A549 (cell line): ENCODE measurements at regions not wholly inside any gene's neighbourhood (a gene's known extent, or its start where the extent isn't known, plus 50 kb on each side); places are given as distances from the start of the nearest gene placed in this dataset.

Source experiments
- ATAC-seq, 2 experiments: fragments of 200-7000 bp in 1 of 2; fragments of >200 bp in 1 of 2; cut with Nextera tagmentation in 1 of 2; cut with Tn5 transposase in 1 of 2; 3 replicates each; pipeline versions ENCODE4 v1.8.0 to v1.9.1; 2018 to 2020; ENCODE audit warnings: mild to moderate bottlenecking in 1 of 2, moderate library complexity in 1 of 2
- CTCF ChIA-PET: fragments of 300-600 bp; sonication (Branson Sonifier 250); formaldehyde crosslinking; extraction: SDS; loops from one replicate; lab custom pipeline; 2021; ENCODE audit warnings: antibody characterized with exemption, inconsistent platforms; lab: Yijun Ruan, JAX
- POLR2A ChIA-PET: fragments of 350-600 bp; formaldehyde crosslinking; extraction: SDS; loops from one replicate; lab custom pipeline; 2021; ENCODE audit warnings: antibody characterized with exemption, inconsistent platforms; lab: Yijun Ruan, JAX
- DNase-seq, 2 experiments: peaks; one replicate each; pipeline versions ENCODE4 v3.0.0 to v3.0.0-alpha.2; 2011 to 2016; ENCODE audit warnings: low read depth in 1 of 2, low spot score in 1 of 2
- FAIRE-seq: peaks from 2 replicates; lab custom pipeline; 2011; peaks lifted over from hg19 to GRCh38; lab: Jason Lieb, UNC
- H3K27ac ChIP-seq, 2 experiments: fragments of >200 bp; sonication (Bioruptor Twin); formaldehyde crosslinking; 3 replicates each; pipeline ENCODE4 v1.5.1; 2016 to 2017
- H3K4me1 ChIP-seq: fragments of >200 bp; sonication (Bioruptor Twin); formaldehyde crosslinking; 3 replicates; pipeline ENCODE4 v1.6.1; 2016
- H3K4me2 ChIP-seq: fragments of >200 bp; sonication (Bioruptor Twin); formaldehyde crosslinking; 3 replicates; pipeline ENCODE4 v1.6.1; 2016
- H3K4me3 ChIP-seq: fragments of >200 bp; sonication (Bioruptor Twin); formaldehyde crosslinking; 3 replicates; pipeline ENCODE4 v1.5.1; 2016
- H3K9me3 ChIP-seq: fragments of >200 bp; sonication (Bioruptor Twin); formaldehyde crosslinking; 3 replicates; pipeline ENCODE4 v1.6.1; 2016
- BHLHE40 ChIP-seq: IDR thresholded peaks from 2 replicates; pipeline ENCODE4 v1.6.1; 2012; ENCODE audit warnings: low read depth, low read length, inconsistent platforms
- CBX2 ChIP-seq: fragments of 200-600 bp; sonication (generic); IDR thresholded peaks from 2 replicates; pipeline ENCODE4 v1.6.1; 2016; ENCODE audit warnings: low read depth, mild to moderate bottlenecking, borderline replicate concordance
- CBX8 ChIP-seq: fragments of 200-600 bp; sonication (generic); IDR thresholded peaks from 2 replicates; pipeline ENCODE4 v1.6.1; 2016
- CHD4 ChIP-seq: fragments of 200-600 bp; sonication (generic); IDR thresholded peaks from 2 replicates; pipeline ENCODE4 v1.6.1; 2016; ENCODE audit warnings: antibody characterized with exemption, mild to moderate bottlenecking, borderline replicate concordance
- ESRRA ChIP-seq: fragments of 150-350 bp; IDR thresholded peaks from 2 replicates; pipeline ENCODE4 v1.6.1; 2014; ENCODE audit warnings: mild to moderate bottlenecking, low read length, borderline replicate concordance
- FOSL2 ChIP-seq, 2 experiments: fragments of 450-650 bp in 1 of 2; fragments of >200 bp in 1 of 2; sonication (Bioruptor Twin) in 1 of 2; formaldehyde crosslinking; IDR thresholded peaks; 2 replicates each; pipeline versions ENCODE4 v1.5.0 to v1.6.1; 2016 to 2020; ENCODE audit warnings: mild to moderate bottlenecking in 1 of 2, moderate library complexity in 1 of 2
- FOXS1 ChIP-seq: fragments of 250-450 bp; sonication (Bioruptor Pico); IDR thresholded peaks from 2 replicates; pipeline ENCODE4 v1.5.0; 2020; ENCODE audit warnings: mild to moderate bottlenecking, moderate library complexity
- HEYL ChIP-seq: fragments of 250-450 bp; sonication (Bioruptor Pico); IDR thresholded peaks from 2 replicates; pipeline ENCODE4 v1.8.0; 2021; ENCODE audit warnings: mild to moderate bottlenecking, moderate library complexity
- HOXA7 ChIP-seq: fragments of 250-450 bp; sonication (Bioruptor Pico); IDR thresholded peaks from 2 replicates; pipeline ENCODE4 v1.5.0; 2020; ENCODE audit warnings: mild to moderate bottlenecking, moderate library complexity
- KDM1A ChIP-seq: fragments of 200-600 bp; sonication (generic); IDR thresholded peaks from 2 replicates; pipeline ENCODE4 v1.6.1; 2016; ENCODE audit warnings: low read depth, mild to moderate bottlenecking
- NFE2L2 ChIP-seq: fragments of 150-350 bp; conservative IDR thresholded peaks from 2 replicates; pipeline ENCODE4 v1.6.1; 2014; ENCODE audit warnings: low read length
- PHF8 ChIP-seq: fragments of 200-600 bp; sonication (generic); IDR thresholded peaks from 2 replicates; pipeline ENCODE4 v1.6.1; 2016; ENCODE audit warnings: low read depth, mild to moderate bottlenecking, antibody characterized with exemption, moderate library complexity, borderline replicate concordance
- POLR2AphosphoS2 ChIP-seq: conservative IDR thresholded peaks from 2 replicates; pipeline ENCODE4 v1.6.1; 2012; ENCODE audit warnings: low read length, improper control_type of control experiment, inconsistent platforms
- RARB ChIP-seq: fragments of 250-450 bp; sonication (Bioruptor Pico); IDR thresholded peaks from 2 replicates; pipeline ENCODE4 v1.8.0; 2021; ENCODE audit warnings: mild to moderate bottlenecking, moderate library complexity
- RFX5 ChIP-seq: fragments of 450-650 bp; IDR thresholded peaks from 2 replicates; pipeline ENCODE4 v1.7.1; 2014; ENCODE audit warnings: antibody characterized with exemption, mild to moderate bottlenecking, moderate library complexity
- ZNF302 ChIP-seq: fragments of 250-450 bp; sonication (Bioruptor Pico); IDR thresholded peaks from 2 replicates; pipeline ENCODE4 v1.9.0; 2021; ENCODE audit warnings: inconsistent platforms, mild to moderate bottlenecking, moderate library complexity
- ZSCAN20 ChIP-seq: fragments of 250-450 bp; sonication (Bioruptor Pico); IDR thresholded peaks from 2 replicates; pipeline ENCODE4 v1.8.0; 2022; ENCODE audit warnings: mild to moderate bottlenecking, moderate library complexity
- WGBS: methylation state at CpG from one replicate; pipeline ENCODE4 v1.1.6; 2017; ENCODE audit errors: missing lambda C conversion rate; 5-methylcytosine and 5-hydroxymethylcytosine counted together
- TF ChIP-seq, protein P1 (sequence below): fragments of 200-600 bp; sonication (generic); IDR thresholded peaks from 2 replicates; pipeline ENCODE4 v1.6.1; 2016; ENCODE audit warnings: antibody characterized with exemption, mild to moderate bottlenecking, moderate library complexity
- TF ChIP-seq, protein P2 (sequence below): fragments of 250-450 bp; sonication (Bioruptor Pico); IDR thresholded peaks from 2 replicates; pipeline ENCODE4 v1.5.0; 2020; ENCODE audit warnings: low read depth, mild to moderate bottlenecking, moderate library complexity
- TF ChIP-seq, protein P3 (sequence below): fragments of 450-650 bp; IDR thresholded peaks from 2 replicates; pipeline ENCODE4 v1.6.1; 2014; ENCODE audit warnings: antibody characterized with exemption
- TF ChIP-seq, protein P4 (sequence below): IDR thresholded peaks from 2 replicates; pipeline ENCODE4 v1.6.1; 2012; ENCODE audit warnings: low read depth, borderline replicate concordance

DNA sequence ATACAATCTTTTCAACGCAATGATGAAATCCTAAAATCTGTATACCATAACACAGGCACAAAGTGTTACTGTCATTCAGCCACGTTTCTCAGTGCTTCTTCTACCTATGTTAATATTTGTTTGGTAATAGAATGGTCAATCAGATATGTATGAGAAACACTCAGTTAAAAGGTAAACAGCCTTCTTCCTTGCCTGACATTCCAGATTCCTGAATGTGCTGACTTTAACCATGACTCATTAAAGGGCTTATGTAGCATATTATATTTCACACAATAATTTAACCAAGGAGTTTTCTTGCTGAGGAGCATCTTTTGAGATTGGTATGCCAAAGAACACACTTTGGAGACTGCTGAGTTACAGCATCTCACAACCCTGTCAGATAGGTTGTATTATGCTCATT lies 187.6 kb downstream of the CETN3 start:
- peak; percentile 49 for FAIRE-seq
- no peak for DNase-seq
- CTCF ChIA-PET: no interaction called here
- Histone ChIP-seq H3K4me1 (no peaks in the 10 kb centered on the region), H3K27ac (no peak overlapping the region), H3K4me2 (no peak overlapping the region), H3K9me3 (no peaks in the 10 kb centered on the region), H3K4me3 (no peak overlapping the region)
- POLR2A ChIA-PET: no interaction called here
- ATAC-seq: no peak
- no peak for TF ChIP-seq NFE2L2
- TF ChIP-seq CHD4: no peak
- no peak for TF ChIP-seq CBX8
- no peak for TF ChIP-seq HOXA7
- TF ChIP-seq, protein P1, sequence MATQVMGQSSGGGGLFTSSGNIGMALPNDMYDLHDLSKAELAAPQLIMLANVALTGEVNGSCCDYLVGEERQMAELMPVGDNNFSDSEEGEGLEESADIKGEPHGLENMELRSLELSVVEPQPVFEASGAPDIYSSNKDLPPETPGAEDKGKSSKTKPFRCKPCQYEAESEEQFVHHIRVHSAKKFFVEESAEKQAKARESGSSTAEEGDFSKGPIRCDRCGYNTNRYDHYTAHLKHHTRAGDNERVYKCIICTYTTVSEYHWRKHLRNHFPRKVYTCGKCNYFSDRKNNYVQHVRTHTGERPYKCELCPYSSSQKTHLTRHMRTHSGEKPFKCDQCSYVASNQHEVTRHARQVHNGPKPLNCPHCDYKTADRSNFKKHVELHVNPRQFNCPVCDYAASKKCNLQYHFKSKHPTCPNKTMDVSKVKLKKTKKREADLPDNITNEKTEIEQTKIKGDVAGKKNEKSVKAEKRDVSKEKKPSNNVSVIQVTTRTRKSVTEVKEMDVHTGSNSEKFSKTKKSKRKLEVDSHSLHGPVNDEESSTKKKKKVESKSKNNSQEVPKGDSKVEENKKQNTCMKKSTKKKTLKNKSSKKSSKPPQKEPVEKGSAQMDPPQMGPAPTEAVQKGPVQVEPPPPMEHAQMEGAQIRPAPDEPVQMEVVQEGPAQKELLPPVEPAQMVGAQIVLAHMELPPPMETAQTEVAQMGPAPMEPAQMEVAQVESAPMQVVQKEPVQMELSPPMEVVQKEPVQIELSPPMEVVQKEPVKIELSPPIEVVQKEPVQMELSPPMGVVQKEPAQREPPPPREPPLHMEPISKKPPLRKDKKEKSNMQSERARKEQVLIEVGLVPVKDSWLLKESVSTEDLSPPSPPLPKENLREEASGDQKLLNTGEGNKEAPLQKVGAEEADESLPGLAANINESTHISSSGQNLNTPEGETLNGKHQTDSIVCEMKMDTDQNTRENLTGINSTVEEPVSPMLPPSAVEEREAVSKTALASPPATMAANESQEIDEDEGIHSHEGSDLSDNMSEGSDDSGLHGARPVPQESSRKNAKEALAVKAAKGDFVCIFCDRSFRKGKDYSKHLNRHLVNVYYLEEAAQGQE: no peak
- no peak for TF ChIP-seq ZSCAN20 (CRISPR knock-in tag)
- TF ChIP-seq FOSL2 (IDR thresholded peaks at IDR 0.05): no peak
- no peak for TF ChIP-seq FOSL2 (CRISPR knock-in tag; IDR thresholded peaks at IDR 0.05)
- 8% methylated on average over 2 of the region's 2 CpGs for WGBS

DNA sequence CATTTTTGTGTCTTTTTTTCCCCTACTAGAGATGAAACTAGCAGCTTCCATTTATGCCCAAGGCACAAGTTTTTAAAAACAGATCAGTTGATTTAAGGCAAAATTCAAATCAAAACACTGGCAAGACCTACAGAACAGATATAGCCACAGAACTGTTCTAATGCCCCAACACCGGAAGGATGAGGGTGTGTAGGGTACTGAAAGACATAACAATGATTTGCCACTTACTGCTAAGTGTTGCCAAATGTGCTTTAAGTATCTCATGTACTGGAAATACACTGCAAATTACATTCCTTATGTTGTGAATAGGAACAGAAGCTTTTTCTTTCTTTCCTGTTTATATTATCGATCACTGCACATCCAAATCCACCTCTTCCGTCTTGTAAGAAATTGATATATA lies 189.0 kb downstream of the CETN3 start:
- no peak for ATAC-seq
- H3K9me3 ChIP-seq: no peaks in the 10 kb centered on the region
- 25% methylated on average over 3 of the region's 3 CpGs for WGBS
- POLR2A ChIA-PET: no interaction called here
- no peak overlapping the region for H3K4me2 ChIP-seq
- no peaks in the 10 kb centered on the region for H3K4me1 ChIP-seq
- CTCF ChIA-PET: no interaction called here
- H3K27ac ChIP-seq: no peak overlapping the region
- DNase-seq: no peak
- H3K4me3 ChIP-seq: no peak overlapping the region
- TF ChIP-seq RFX5 (no peak), PHF8 (no peak), KDM1A (no peak), HEYL (CRISPR knock-in tag) (no peak), POLR2AphosphoS2 (no peak), ZSCAN20 (CRISPR knock-in tag) (no peak), ZNF302 (CRISPR knock-in tag) (no peak), FOXS1 (no peak), BHLHE40 (no peak), ESRRA (no peak), CBX2 (no peak), RARB (CRISPR knock-in tag) (no peak)
- TF ChIP-seq, protein P2, sequence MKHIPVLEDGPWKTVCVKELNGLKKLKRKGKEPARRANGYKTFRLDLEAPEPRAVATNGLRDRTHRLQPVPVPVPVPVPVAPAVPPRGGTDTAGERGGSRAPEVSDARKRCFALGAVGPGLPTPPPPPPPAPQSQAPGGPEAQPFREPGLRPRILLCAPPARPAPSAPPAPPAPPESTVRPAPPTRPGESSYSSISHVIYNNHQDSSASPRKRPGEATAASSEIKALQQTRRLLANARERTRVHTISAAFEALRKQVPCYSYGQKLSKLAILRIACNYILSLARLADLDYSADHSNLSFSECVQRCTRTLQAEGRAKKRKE (CRISPR knock-in tag): no peak
- TF ChIP-seq, protein P3, sequence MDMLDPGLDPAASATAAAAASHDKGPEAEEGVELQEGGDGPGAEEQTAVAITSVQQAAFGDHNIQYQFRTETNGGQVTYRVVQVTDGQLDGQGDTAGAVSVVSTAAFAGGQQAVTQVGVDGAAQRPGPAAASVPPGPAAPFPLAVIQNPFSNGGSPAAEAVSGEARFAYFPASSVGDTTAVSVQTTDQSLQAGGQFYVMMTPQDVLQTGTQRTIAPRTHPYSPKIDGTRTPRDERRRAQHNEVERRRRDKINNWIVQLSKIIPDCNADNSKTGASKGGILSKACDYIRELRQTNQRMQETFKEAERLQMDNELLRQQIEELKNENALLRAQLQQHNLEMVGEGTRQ: no peak
- TF ChIP-seq, protein P4, sequence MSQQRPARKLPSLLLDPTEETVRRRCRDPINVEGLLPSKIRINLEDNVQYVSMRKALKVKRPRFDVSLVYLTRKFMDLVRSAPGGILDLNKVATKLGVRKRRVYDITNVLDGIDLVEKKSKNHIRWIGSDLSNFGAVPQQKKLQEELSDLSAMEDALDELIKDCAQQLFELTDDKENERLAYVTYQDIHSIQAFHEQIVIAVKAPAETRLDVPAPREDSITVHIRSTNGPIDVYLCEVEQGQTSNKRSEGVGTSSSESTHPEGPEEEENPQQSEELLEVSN: no peak
- no peak for FAIRE-seq
